ENCODE measurements at regions not wholly inside any gene's neighbourhood (a gene's known extent, or its start where the extent isn't known, plus 50 kb on each side); places are given as distances from the start of the nearest gene placed in this dataset.
"Not testable (repeated sequence)": the region's sequence is repeated elsewhere in the genome, so short reads cannot be mapped to it uniquely, and the experiment has no call there.

DNA sequence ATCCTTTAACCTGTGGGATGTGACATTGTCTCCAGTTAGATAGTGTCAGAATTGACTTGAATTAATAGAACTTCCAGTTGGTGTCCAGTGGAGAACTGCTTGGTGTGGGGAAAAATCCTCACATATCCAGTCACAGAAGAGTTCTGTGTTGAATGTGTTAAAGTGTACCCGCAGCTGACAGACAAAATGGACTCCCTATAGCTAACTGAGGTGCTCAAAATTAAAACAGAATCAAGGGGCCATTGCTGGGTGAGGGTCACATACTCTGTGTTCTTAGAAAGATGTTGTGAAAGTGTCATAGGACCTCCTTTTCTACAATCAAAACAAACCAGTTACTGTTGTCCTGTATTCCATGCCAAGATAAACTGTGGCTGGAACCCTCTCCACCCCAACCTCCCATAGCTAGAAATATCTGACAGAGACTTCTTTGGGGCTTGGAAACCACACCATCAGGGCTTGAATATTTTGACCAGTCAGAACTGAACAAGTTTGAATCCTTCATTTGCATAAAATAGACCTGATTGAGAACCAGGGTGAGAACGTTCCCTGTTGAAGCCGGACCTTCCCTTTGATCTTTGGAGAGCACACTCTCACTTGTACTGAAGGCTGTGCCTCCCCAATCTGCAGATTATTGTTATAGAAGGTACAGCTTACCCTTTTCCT lies 164.0 kb upstream of the ZNF608 start:
- 78 to 94% (median 89%) methylated on average over 3 of the region's 3 CpGs for WGBS, 3 donors
- no peak overlapping the region for H3K27ac ChIP-seq (ENCODE audit: low read depth, low read length)

DNA sequence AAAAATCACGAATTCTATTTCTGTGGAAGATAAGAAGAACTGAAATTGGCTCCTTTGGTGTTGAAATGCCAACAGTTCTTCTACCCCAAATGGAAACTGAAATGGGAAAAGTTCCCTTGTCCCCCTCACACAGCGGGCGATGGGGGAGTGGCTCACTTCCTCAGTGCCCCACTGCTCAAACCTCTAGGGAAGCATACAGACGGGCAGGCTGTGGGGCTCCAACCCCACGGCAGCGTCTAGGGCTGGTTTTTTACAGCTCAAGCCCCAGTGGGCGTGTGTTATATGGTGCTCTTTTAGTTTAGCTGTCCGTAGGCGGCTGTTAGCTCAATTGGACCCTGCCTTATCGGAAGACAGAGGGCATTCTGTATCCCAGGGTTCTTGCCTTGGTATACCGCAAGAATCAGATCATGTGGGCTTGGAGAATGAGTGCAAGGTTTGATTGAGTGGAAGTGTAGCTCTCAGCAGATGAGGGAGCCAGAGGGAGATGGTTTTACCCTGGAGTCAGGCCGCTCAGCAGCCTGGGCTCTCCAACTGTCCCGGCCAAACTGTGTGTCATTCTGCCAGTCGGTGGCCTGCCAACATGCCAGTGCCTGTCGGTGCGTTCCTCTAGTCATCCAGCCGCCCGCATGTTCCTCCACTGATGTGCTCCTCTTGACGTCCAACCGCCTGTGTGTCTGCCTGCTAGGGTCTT lies 166.3 kb upstream of the ZNF608 start:
- H3K27ac ChIP-seq (ENCODE audit: low read depth, low read length): no peak overlapping the region
- 92 to 95% (median 94%) methylated on average over 20 of the region's 20 CpGs for WGBS, 3 donors

DNA sequence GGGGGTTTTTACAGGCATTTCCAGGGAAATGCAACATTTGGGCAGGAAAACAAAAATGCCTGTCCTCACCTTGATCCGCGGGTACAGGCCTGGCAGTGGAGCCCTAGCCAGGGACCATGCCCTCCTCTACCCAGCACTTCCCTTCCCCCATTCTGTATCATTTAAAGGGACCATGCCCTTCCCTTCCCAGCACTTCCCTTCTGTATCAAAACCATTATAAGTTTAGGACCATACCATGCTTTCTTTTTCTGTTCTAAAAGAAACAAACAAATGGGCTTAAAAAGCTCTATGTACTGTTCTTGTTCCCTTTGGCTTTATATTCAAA lies 166.9 kb upstream of the ZNF608 start:
- H3K27ac ChIP-seq (ENCODE audit: low read depth, low read length): no peak overlapping the region
- whole genome bisulfite sequencing, 3 donors: 39 to 97% (median 95%) methylated on average over 2 of the region's 2 CpGs

DNA sequence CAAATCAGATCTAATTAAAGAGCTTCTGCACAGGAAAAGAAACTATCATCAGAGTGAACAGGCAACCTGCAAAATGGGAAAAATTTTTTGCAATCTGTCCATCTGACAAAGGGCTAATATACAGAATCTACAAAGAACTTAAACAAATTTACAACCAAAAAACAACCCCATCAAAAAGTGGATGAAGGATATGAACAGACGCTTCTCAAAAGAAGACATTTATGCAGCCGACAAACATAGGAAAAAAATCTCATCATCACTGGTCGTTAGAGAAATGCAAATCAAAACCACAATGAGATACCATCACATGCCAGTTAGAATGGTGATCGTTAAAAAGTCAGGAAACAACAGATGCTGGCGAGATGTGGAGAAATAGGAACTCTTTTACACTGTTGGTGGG lies 169.9 kb upstream of the ZNF608 start:
- H3K27ac ChIP-seq (ENCODE audit: low read depth, low read length): not testable (repeated sequence)
- 43 to 62% (median 48%) methylated on average over 5 of the region's 5 CpGs for WGBS, 3 donors

DNA sequence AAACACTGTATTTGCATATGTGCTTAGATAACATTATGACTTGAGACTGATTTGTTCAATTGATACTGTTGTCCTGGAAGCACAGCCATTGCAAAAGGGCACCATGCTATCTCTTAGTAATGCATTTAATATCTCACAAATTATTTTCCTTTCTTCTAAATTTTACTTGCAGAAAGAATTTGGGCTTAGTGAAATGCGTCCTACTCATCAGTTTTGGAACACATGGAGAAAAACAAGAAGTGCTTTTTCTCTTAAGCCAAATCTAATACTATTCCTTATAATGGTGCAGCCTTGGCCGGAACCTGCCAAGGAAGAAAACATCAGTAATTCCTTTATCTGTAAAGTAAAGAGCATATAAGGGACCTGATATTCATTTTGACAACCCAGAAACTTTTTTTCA lies 172.2 kb upstream of the ZNF608 start:
- WGBS, 3 donors: 71 to 91% (median 77%) methylated on average over 2 of the region's 2 CpGs
- H3K27ac ChIP-seq (ENCODE audit: low read depth, low read length): no peak overlapping the region

DNA sequence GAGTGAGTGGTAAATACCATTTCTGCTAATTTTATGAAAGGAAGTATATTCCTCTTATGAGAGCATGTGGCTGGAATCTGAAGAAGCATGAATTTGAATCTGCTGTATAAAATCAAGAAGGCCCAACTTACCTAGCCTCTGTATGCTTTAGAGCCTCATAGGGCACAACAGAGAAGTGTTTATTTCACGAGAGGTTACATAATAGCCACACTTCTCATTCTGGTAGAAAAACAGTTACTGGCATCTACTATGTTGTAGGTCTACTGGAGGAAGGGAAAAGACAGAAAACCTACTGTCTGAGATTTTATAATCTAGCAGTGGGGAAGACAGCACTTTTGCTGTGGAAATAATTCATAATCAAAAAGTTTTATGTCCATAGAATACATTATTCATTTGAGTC lies 172.6 kb upstream of the ZNF608 start:
- 45 to 73% (median 48%) methylated on average over 1 of the region's 1 CpG for WGBS, 3 donors
- H3K27ac ChIP-seq (ENCODE audit: low read depth, low read length): no peak overlapping the region

DNA sequence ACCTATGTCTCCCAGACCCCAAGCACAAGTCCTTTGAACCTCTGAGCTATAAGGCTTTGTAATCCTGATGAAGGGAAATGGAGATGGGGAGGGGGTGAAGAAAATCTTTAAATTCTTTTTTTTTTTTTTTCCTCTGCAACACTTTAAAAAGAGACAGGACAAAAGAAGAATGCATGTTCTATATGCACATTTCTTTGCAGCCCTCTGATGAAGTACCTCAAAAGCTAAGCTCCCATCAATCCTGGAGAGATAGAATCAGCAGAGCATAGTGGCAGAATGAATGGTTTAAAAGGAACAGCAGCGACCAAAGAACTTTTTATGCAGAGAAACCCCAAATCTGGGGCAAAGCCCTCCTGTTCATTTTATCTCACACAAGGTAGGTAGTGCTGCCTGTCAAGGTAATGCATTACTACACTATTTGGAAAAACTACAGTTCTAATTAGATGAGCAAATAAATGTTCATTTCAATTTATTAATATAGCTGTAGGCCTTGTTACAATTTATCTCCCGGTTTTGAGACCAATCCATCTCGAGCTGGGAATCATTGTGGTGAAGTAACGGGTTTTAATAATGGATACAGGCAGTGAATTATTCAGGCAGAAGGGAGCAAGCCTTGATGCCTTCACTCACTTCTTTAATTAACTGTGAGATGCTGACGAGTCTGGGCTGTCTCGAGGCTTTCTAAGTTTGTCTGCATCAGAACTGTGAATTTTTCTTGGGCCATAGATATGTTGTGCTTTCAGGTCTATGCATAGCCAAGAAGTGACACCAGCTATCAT lies 173.5 kb upstream of the ZNF608 start:
- WGBS, 3 donors: 88 to 93% (median 89%) methylated on average over 6 of the region's 6 CpGs
- no peak overlapping the region for H3K27ac ChIP-seq (ENCODE audit: low read depth, low read length)

DNA sequence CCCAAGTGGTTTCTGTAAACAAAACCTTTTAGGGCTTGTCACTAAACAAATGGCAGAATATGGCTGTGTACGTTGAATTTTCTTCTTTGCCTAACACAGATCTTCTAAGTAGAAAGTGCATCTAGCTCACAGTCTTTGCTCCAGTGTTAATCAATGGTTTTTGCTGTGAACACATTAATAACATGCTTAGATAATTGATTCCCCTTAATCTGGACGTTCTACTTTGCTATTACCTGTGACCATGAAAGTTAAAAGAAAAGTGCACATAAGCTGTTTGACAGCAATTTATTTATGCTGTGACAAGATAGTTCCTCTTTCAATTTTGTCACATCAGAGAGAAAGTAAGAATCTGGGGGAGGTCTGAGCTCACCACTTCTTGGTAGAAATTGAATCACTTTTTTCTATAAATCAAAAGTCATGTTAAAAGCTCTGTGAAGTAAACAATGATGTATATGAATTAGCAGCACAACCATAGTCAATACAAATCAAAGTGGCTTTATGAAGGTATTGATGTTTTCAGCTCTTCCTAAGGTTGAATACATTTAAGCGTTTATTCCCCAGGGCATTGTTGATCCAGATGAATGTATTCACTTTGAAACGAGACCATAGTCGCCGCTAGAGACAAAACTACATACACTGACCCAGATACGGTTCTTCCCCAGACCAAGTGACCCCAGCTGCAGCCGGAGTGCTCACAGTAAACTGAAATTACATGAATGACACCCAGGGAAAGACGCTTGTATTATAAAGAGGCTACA lies 174.6 kb upstream of the ZNF608 start:
- WGBS, 3 donors: 79 to 86% (median 82%) methylated on average over 9 of the region's 9 CpGs
- no peak overlapping the region for H3K27ac ChIP-seq (ENCODE audit: low read depth, low read length)

DNA sequence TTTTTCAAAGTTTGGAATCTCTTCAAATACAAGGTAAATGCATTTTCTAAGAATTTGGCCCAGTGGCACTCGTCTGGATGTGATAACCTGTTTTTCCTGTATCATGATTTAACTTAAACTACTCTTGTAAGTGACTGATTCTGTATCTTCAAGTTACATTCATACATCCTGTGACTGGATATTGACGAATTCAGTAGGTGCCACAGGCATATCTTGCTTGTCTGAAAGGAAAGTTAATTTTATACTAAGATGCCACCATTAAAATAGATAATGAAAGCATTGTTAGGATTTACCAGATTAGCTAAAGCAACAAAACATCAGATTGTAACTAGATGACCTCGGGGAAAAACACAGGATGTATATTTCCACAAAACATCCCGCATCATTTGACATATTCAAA lies 175.3 kb upstream of the ZNF608 start:
- WGBS, 3 donors: 73 to 92% (median 89%) methylated on average over 4 of the region's 4 CpGs
- no peak overlapping the region for H3K27ac ChIP-seq (ENCODE audit: low read depth, low read length)

DNA sequence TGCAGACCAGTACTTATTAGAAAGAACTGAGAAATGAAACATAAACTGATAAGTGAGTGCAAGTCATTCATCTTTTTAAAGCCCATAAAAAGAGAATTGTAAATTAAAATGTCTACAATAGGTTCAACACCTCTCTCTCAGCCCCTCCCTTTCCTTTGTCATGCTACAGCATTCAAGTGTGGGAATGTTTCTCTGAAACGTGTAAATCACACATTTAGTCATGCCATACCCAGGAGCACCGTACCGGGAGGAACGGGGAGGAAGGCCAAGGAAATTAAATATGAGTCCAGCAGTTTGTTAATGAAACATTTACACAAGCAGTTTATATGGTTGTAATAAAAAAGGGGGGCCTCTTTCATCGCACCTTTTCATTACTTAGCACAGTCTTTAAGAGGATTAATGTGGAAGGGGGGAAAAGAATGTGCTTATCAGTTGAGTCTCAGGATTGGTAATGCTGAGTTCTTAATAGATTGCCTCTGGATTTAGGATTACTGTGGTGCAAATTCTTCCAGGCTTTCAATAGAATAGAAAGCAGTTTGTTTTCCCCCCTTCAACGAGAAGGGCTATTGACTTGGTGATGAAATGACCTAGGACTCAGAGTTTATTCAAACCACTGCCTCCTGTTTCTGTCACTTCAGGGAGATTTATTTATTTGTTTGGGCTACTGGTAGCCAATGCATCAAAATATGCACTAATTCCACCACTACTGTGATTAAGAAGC lies 176.0 kb upstream of the ZNF608 start:
- WGBS, 3 donors: 81 to 83% (median 82%) methylated on average over 6 of the region's 6 CpGs
- H3K27ac ChIP-seq (ENCODE audit: low read depth, low read length): no peak overlapping the region

DNA sequence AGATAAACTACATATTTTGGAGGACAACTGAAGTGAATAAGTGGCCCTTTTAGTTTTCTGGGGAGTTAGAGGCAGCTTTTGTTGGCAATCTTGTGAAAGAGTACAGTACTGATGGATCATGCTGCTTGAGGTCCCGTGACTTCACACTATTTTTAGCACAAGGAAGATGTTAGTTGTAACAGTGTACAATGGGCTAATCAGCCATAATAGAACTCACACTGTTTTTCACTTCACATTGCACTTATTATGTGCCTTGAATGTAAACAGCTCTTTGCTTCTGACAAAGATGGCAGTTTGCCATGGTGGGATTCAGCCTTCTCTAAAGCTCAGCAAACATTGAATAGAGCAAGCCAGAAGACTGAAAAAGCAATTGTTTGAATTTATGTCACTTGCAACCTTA lies 176.7 kb upstream of the ZNF608 start:
- 3 to 30% (median 24%) methylated on average over 1 of the region's 1 CpG for WGBS, 3 donors
- H3K27ac ChIP-seq (ENCODE audit: low read depth, low read length): no peak overlapping the region

DNA sequence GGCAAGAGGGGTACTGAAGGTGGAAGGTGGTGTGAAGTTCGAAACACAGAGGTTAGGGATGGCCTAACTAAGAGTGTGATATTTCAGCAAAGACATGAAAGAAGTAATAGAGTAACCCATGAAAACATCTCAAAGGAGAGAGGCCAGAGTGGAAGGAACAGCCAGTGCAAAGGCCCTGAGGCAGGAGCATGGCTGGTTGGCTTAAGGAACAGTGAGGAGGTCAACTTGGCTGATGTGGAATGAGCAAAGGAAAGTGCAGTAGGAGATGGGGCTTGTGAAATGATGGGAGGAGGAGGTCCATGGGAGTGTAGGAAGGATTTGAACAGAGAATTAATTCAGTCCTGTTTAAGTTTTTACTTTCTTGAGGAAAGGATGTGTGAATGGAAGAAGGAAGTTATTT lies 178.3 kb upstream of the ZNF608 start:
- 93 to 97% (median 93%) methylated on average over 1 of the region's 1 CpG for WGBS, 3 donors

DNA sequence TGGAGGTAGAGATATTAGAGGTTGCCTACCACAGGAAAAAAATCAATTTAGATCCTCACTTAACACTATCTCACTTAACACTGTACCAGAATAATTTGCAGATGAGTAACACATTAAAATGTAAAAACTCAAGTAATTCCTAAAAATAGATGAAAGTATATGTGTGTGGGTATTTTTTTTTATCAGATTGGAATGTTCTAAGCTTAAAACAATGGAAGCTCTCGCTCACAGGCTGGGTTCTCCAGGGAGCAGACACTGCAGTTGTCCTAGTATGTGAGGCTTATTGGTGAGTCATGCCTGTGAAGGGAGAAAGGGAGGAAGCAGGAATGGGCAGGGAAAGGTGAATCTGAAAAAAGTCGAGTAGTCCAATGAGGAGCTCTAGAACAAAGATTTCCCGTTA lies 181.3 kb upstream of the ZNF608 start:
- 82 to 92% (median 89%) methylated on average over 3 of the region's 3 CpGs for WGBS, 3 donors
- H3K27ac ChIP-seq (ENCODE audit: low read depth, low read length): no peak overlapping the region

More for the DNA sequence above, 178.3 kb upstream of the ZNF608 start:
- no peak overlapping the region for H3K27ac ChIP-seq (ENCODE audit: low read depth, low read length)

DNA sequence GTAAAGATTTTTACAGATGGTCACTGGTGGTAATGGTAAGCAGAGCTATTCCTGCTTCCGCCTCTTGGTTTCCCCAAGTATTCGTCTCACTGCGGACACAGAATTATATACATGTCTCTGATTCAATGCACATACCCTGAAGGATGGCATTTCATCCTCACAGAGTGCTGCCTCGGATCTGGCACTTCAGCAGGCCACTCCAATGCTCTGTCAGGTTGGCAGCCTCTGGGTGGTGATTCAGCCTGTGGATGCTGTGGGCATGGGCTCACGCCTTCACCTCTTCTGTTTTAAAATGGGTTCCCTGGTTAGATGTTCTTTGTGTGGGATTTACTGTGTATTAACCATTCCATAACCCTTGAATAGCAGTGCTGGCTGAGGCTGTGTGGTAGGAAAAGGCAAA lies 182.6 kb upstream of the ZNF608 start:
- H3K27ac ChIP-seq (ENCODE audit: low read depth, low read length): no peak overlapping the region
- WGBS, 3 donors: 94 to 99% (median 97%) methylated on average over 5 of the region's 5 CpGs

DNA sequence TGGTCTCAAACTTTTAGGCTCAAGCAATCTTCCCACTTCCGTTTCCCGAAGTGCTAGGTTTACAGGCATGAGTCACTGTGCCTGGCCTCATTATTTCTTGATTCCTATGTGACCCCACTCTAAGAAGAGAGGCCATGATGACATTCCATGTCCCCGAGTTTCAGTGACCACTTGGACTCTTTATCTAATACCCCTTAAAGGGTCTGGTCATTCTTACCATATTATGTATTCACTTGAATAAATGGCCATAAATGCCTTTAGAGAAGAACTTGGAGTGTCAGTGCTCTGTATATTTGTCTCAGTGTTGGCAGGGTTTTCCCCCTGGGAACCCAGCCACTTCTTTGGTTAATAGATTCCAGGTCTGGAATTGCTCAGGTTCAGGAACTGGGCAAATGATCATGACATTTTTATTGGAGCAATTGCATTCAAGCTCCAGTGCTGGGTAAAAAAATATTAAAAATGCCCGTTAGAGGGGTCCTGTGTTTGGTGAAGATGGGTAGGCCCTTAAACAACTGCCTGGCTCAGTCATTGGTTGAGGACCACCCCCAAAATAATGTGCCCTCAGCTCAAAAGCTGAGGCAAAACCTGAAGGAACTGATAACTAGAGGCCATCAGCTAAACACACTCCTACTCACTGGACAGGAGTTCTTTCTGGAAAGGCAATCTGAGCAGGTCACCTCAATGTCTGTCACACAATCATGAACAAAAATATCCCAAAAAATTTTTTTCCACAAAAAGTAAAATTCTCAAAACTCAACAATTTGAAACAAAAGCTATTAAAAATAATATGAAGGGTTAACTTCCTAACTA lies 186.6 kb upstream of the ZNF608 start:
- no peak overlapping the region for H3K27ac ChIP-seq (ENCODE audit: low read depth, low read length)
- WGBS, 3 donors: 45 to 54% (median 49%) methylated on average over 4 of the region's 4 CpGs

DNA sequence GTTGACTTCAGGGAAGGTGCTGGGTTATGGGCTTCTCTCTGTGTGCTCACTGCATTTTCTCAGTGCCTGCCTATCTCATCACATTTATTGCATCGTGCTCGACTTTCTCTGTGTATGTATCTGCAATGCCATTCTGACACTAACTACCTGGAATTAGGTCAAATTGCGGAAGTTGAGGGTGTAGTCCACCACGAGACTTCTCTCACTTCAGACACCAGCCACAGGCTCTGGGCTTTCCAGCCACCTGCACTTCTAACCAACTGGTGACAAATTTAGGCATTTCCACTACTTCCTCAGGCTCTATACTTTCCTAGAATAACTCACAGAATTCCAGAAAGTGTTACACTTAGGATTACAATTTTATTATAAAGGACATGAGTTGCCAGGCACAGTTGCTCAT lies 188.6 kb upstream of the ZNF608 start:
- 69 to 74% (median 73%) methylated on average over 4 of the region's 4 CpGs for WGBS, 3 donors
- H3K27ac ChIP-seq (ENCODE audit: low read depth, low read length): no peak overlapping the region

DNA sequence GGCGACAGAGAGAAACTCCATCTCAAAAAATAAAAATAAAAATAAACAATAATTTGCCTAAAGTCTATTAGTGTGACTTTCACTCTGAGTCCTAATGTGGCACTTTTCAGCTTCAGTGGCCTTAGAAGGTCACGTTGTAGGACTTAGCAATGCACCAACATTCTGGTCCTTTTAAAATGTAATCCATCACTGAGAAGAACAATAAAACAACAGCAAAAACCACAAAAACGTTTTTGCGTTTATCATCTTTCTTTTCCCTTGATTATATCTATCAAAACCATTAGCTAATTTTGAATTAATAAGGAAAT lies 190.1 kb upstream of the ZNF608 start:
- no peak overlapping the region for H3K27ac ChIP-seq (ENCODE audit: low read depth, low read length)
- WGBS, 3 donors: 79 to 88% (median 88%) methylated on average over 4 of the region's 4 CpGs
